ENCODE measurements at regions not wholly inside any gene's neighbourhood (a gene's known extent, or its start where the extent isn't known, plus 50 kb on each side); places are given as distances from the start of the nearest gene placed in this dataset.

- TF ChIP-seq POLR2A (IDR thresholded peaks at IDR 0.05) = no peak
- no peak for TF ChIP-seq CTCF (IDR thresholded peaks at IDR 0.05)
These were observed 73.9 kb upstream of the VCX3B start for GRCh38 chrX:8390771-8391170.
